GM12878 (cell line): ENCODE measurements at regions not wholly inside any gene's neighbourhood (a gene's known extent, or its start where the extent isn't known, plus 50 kb on each side); places are given as distances from the start of the nearest gene placed in this dataset.

Experiments
- ATAC-seq: fragments of 200-7000 bp; cut with Tn5 transposase; 3 replicates; pipeline ENCODE4 v1.9.1; 2020; ENCODE audit warnings: mild to moderate bottlenecking, moderate library complexity
- BruUV-seq: library from RNA; stranded (reverse); fragments of 400-500 nt; replicated peaks from 2 replicates; lab custom pipeline; 2021; lab: Mats Ljungman, UMichigan
- CTCF ChIA-PET: fragments of 300-600 bp; sonication (Branson Sonifier 250); formaldehyde crosslinking; extraction: SDS; loops from one replicate; lab custom pipeline; 2021; ENCODE audit warnings: inconsistent platforms; lab: Yijun Ruan, JAX
- POLR2A ChIA-PET: fragments of 350-600 bp; formaldehyde crosslinking; extraction: SDS; loops from one replicate; lab custom pipeline; 2021; ENCODE audit warnings: inconsistent platforms; lab: Charles Lee
- RAD21 ChIA-PET: fragments of 300-600 bp; sonication (Branson Sonifier 250); formaldehyde crosslinking; loops from one replicate; lab custom pipeline; 2023; ENCODE audit warnings: antibody characterized with exemption; ENCODE audit not compliant: unreplicated experiment; lab: Charles Lee
- SMC1A ChIA-PET: fragments of 300-600 bp; sonication (Branson Sonifier 250); formaldehyde crosslinking; loops from one replicate; lab custom pipeline; 2023; ENCODE audit not compliant: unreplicated experiment, uncharacterized antibody; lab: Charles Lee
- DNase-seq: peaks from one replicate; pipeline ENCODE4 v3.0.0-alpha.2; 2011; ENCODE audit warnings: low read depth, low spot score
- FAIRE-seq: peaks from 3 replicates; lab custom pipeline; 2011; peaks lifted over from hg19 to GRCh38; lab: Jason Lieb, UNC
- H2AFZ ChIP-seq: 2 replicates; pipeline ENCODE4 v1.6.0; 2011; ENCODE audit warnings: low read depth, low read length, control low read depth; ENCODE audit not compliant: control insufficient read depth
- H3K27ac ChIP-seq: 2 replicates; pipeline ENCODE4 v1.5.1; 2011; ENCODE audit warnings: control low read depth; ENCODE audit not compliant: control insufficient read depth, insufficient read depth
- H3K27me3 ChIP-seq, 2 experiments: replicated peaks in 1 of 2; 2 replicates each; pipeline versions ENCODE4 v1.6.0 to v1.6.1; 2011; ENCODE audit warnings: low read length in 1 of 2; ENCODE audit not compliant: control insufficient read depth in 2 of 2, insufficient read depth in 2 of 2
- H3K36me3 ChIP-seq, 2 experiments: 2 replicates each; pipeline ENCODE4 v1.5.1; 2011; ENCODE audit warnings: low read length in 1 of 2; ENCODE audit not compliant: control insufficient read depth in 2 of 2, insufficient read depth in 2 of 2
- H3K4me1 ChIP-seq: 2 replicates; pipeline ENCODE4 v1.6.1; 2011; ENCODE audit warnings: mild to moderate bottlenecking, low read length, moderate library complexity, mixed read lengths; ENCODE audit not compliant: control insufficient read depth, insufficient read depth
- H3K4me2 ChIP-seq: 2 replicates; pipeline ENCODE4 v1.6.0; 2011; ENCODE audit warnings: control low read depth; ENCODE audit not compliant: control insufficient read depth, insufficient read depth
- H3K4me3 ChIP-seq: fragments of 200-600 bp; sonication (generic); 2 replicates; pipeline ENCODE4 v1.5.1; 2016
- H3K79me2 ChIP-seq: 2 replicates; pipeline ENCODE4 v1.6.0; 2011; ENCODE audit warnings: low read length; ENCODE audit not compliant: control insufficient read depth, insufficient read depth
- H3K9ac ChIP-seq: 2 replicates; pipeline ENCODE4 v1.8.0; 2011; ENCODE audit warnings: low read length, control low read depth, mixed read lengths; ENCODE audit not compliant: control insufficient read depth, insufficient read depth
- H3K9me3 ChIP-seq: replicated peaks from 3 replicates; pipeline ENCODE4 v1.5.1; 2011; ENCODE audit warnings: mild to moderate bottlenecking, low read length; ENCODE audit not compliant: control insufficient read depth, insufficient read depth
- H4K20me1 ChIP-seq: 2 replicates; pipeline ENCODE4 v1.6.0; 2011; ENCODE audit not compliant: control insufficient read depth, insufficient read depth
- CHD1 ChIP-seq: IDR thresholded peaks from 2 replicates; pipeline ENCODE4 v1.6.1; 2012; ENCODE audit warnings: low read depth, low read length, improper control_type of control experiment
- EGR1 ChIP-seq, 2 experiments: IDR thresholded peaks; 1 replicate in 1 of 2; 2 replicates in 1 of 2; pipeline ENCODE4 v1.6.1; 2011 to 2012; ENCODE audit warnings: low read depth in 2 of 2, low read length in 2 of 2, borderline replicate concordance in 1 of 2, mild to moderate bottlenecking in 1 of 2, moderate library complexity in 1 of 2
- FOXM1 ChIP-seq: IDR thresholded peaks from 2 replicates; pipeline ENCODE4 v1.6.1; 2012; ENCODE audit warnings: low read depth, mild to moderate bottlenecking, inconsistent platforms, low read length, moderate library complexity
- IRF4 ChIP-seq: IDR thresholded peaks from 2 replicates; pipeline ENCODE4 v1.6.1; 2011; ENCODE audit warnings: low read depth, low read length
- MEF2A ChIP-seq: IDR thresholded peaks from 2 replicates; pipeline ENCODE4 v1.6.1; 2011; ENCODE audit warnings: low read depth, mild to moderate bottlenecking, low read length, moderate library complexity; ENCODE audit not compliant: insufficient read depth
- MEF2B ChIP-seq: fragments of 450-650 bp; IDR thresholded peaks from 2 replicates; pipeline ENCODE4 v1.6.1; 2018; ENCODE audit warnings: mild to moderate bottlenecking, moderate library complexity; ENCODE audit not compliant: partially characterized antibody, poor library complexity, severe bottlenecking
- NR2F1 ChIP-seq: fragments of 450-650 bp; conservative IDR thresholded peaks from 2 replicates; pipeline ENCODE4 v1.6.1; 2017; ENCODE audit warnings: mild to moderate bottlenecking
- PAX5 ChIP-seq: IDR thresholded peaks from 2 replicates; pipeline ENCODE4 v1.6.1; 2011; ENCODE audit warnings: low read depth, low read length, borderline replicate concordance
- PAX8 ChIP-seq: fragments of 450-650 bp; IDR thresholded peaks from 2 replicates; pipeline ENCODE4 v1.6.1; 2017; ENCODE audit warnings: mild to moderate bottlenecking, moderate library complexity
- RELA ChIP-seq: fragments of 450-650 bp; IDR thresholded peaks from 2 replicates; pipeline ENCODE4 v1.8.0; 2014; ENCODE audit warnings: borderline replicate concordance; ENCODE audit not compliant: partially characterized antibody
- SIN3A ChIP-seq: IDR thresholded peaks from 2 replicates; pipeline ENCODE4 v1.6.1; 2012; ENCODE audit warnings: low read depth, low read length, improper control_type of control experiment
- SPI1 ChIP-seq: IDR thresholded peaks from 2 replicates; pipeline ENCODE4 v1.6.1; 2011; ENCODE audit warnings: low read depth, mild to moderate bottlenecking, low read length, moderate library complexity, borderline replicate concordance; ENCODE audit not compliant: insufficient read depth
- SREBF1 ChIP-seq: IDR thresholded peaks from 2 replicates; pipeline ENCODE4 v1.6.1; 2012; ENCODE audit warnings: mild to moderate bottlenecking, low read length
- TARDBP ChIP-seq: IDR thresholded peaks from 2 replicates; pipeline ENCODE4 v1.6.1; 2016; ENCODE audit warnings: borderline replicate concordance
- YY1 ChIP-seq: IDR thresholded peaks from 2 replicates; pipeline ENCODE4 v1.6.1; 2011; ENCODE audit warnings: low read depth, mild to moderate bottlenecking, low read length
- in situ Hi-C: fragments of 300-500 bp; cut with MboI; formaldehyde crosslinking; loops from 9 replicates; pipeline ENCODE4 v1.14.3; 2018; ENCODE audit warnings: mixed read lengths
- intact Hi-C: fragments of 100-400 bp; cut with micrococcal nuclease; formaldehyde crosslinking; loops from one replicate; pipeline ENCODE4 v1.14.2; 2022; ENCODE audit not compliant: unreplicated experiment
- TF ChIP-seq, protein P1 (sequence below): IDR thresholded peaks from 2 replicates; pipeline ENCODE4 v1.6.1; 2012; ENCODE audit warnings: low read depth, low read length, improper control_type of control experiment
- TF ChIP-seq, protein P2 (sequence below): fragments of 450-650 bp; formaldehyde crosslinking; IDR thresholded peaks from 2 replicates; pipeline ENCODE4 v1.5.0; 2022; ENCODE audit warnings: mild to moderate bottlenecking, missing genetic modification characterization
- TF ChIP-seq, protein P3 (sequence below): fragments of 450-650 bp; IDR thresholded peaks from 2 replicates; pipeline ENCODE4 v1.6.1; 2017; ENCODE audit warnings: mild to moderate bottlenecking, moderate library complexity

DNA sequence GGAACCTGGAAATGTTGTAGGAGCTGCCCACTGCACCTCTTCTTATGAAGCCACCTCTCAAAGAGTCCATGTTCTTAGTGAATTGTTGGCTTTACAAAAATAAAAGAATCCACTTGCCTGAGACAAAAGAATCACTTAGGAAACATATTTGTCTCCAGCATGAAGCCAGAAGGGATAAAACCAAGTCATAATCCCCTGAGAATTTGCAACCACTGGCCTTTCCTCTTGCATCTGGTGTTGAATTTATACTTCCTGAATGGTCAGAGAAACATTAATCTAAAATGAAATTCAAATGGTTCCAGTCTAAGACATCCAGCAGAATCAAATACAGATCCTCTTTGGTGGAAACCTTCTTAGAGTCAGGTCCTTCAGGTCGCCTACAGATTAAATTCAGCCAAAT is 192.5 kb upstream of the ECI2 start (continued):
- TF ChIP-seq FOXM1: no peak
- TF ChIP-seq CHD1: no peak
- TF ChIP-seq, protein P1, sequence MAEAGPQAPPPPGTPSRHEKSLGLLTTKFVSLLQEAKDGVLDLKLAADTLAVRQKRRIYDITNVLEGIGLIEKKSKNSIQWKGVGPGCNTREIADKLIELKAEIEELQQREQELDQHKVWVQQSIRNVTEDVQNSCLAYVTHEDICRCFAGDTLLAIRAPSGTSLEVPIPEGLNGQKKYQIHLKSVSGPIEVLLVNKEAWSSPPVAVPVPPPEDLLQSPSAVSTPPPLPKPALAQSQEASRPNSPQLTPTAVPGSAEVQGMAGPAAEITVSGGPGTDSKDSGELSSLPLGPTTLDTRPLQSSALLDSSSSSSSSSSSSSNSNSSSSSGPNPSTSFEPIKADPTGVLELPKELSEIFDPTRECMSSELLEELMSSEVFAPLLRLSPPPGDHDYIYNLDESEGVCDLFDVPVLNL: no peak
- TF ChIP-seq SIN3A: no peak
- no peak for TF ChIP-seq MEF2B

DNA sequence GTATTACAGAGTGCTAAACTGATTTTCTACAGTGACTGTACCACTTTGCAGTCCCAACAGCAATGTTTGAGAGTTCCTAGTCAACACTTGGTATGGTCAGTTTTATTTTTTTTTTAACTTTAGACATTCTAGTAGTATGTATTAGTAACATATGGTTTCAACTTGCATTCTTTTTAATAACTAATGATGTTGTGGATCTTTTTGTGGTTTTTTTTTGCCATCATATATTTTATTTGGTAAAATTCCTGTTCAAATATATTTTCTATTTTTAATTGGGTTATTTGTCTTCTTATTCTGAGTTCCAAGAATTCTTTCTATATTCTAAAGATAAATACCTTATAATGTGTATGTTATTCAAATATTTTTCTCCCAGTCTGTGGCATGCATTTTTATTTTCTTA is 189.4 kb upstream of the ECI2 start:
- Histone ChIP-seq H2AFZ (no peak overlapping the region), H3K27me3 (no peaks in the 10 kb centered on the region), H3K9ac (no peak overlapping the region), H3K27ac (no peak overlapping the region), H3K4me1 (no peaks in the 10 kb centered on the region), H3K79me2 (no peaks in the 10 kb centered on the region), H3K9me3 (no peaks in the 10 kb centered on the region; the same call in 2 of the 3 replicates), H4K20me1 (no peaks in the 10 kb centered on the region), H3K36me3 (no peaks in the 10 kb centered on the region), H3K4me2 (no peak overlapping the region), H3K4me3 (no peak overlapping the region)
- no TSS peak for BruUV-seq
- intact Hi-C loops: no loop called here
- no peak for DNase-seq
- SMC1A ChIA-PET: no interaction called here
- CTCF ChIA-PET: no interaction called here
- in situ Hi-C loops: no loop called here
- POLR2A ChIA-PET: no interaction called here
- ATAC-seq: no peak
- RAD21 ChIA-PET: no interaction called here
- FAIRE-seq: no peak
- TF ChIP-seq PAX8 (no peak), SPI1 (no peak), IRF4 (no peak), RELA (no peak), TARDBP (no peak), SREBF1 (no peak), PAX5 (no peak), YY1 (no peak), MEF2A (no peak), EGR1 (IDR thresholded peaks at IDR 0.05; ENCODE audit: borderline replicate concordance in 1 of 2, low read depth in 2 of 2, low read length in 2 of 2) (no peak), NR2F1 (no peak)
- TF ChIP-seq, protein P2, sequence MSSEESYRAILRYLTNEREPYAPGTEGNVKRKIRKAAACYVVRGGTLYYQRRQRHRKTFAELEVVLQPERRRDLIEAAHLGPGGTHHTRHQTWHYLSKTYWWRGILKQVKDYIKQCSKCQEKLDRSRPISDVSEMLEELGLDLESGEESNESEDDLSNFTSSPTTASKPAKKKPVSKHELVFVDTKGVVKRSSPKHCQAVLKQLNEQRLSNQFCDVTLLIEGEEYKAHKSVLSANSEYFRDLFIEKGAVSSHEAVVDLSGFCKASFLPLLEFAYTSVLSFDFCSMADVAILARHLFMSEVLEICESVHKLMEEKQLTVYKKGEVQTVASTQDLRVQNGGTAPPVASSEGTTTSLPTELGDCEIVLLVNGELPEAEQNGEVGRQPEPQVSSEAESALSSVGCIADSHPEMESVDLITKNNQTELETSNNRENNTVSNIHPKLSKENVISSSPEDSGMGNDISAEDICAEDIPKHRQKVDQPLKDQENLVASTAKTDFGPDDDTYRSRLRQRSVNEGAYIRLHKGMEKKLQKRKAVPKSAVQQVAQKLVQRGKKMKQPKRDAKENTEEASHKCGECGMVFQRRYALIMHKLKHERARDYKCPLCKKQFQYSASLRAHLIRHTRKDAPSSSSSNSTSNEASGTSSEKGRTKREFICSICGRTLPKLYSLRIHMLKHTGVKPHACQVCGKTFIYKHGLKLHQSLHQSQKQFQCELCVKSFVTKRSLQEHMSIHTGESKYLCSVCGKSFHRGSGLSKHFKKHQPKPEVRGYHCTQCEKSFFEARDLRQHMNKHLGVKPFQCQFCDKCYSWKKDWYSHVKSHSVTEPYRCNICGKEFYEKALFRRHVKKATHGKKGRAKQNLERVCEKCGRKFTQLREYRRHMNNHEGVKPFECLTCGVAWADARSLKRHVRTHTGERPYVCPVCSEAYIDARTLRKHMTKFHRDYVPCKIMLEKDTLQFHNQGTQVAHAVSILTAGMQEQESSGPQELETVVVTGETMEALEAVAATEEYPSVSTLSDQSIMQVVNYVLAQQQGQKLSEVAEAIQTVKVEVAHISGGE (CRISPR knock-in tag): no peak
- TF ChIP-seq, protein P3, sequence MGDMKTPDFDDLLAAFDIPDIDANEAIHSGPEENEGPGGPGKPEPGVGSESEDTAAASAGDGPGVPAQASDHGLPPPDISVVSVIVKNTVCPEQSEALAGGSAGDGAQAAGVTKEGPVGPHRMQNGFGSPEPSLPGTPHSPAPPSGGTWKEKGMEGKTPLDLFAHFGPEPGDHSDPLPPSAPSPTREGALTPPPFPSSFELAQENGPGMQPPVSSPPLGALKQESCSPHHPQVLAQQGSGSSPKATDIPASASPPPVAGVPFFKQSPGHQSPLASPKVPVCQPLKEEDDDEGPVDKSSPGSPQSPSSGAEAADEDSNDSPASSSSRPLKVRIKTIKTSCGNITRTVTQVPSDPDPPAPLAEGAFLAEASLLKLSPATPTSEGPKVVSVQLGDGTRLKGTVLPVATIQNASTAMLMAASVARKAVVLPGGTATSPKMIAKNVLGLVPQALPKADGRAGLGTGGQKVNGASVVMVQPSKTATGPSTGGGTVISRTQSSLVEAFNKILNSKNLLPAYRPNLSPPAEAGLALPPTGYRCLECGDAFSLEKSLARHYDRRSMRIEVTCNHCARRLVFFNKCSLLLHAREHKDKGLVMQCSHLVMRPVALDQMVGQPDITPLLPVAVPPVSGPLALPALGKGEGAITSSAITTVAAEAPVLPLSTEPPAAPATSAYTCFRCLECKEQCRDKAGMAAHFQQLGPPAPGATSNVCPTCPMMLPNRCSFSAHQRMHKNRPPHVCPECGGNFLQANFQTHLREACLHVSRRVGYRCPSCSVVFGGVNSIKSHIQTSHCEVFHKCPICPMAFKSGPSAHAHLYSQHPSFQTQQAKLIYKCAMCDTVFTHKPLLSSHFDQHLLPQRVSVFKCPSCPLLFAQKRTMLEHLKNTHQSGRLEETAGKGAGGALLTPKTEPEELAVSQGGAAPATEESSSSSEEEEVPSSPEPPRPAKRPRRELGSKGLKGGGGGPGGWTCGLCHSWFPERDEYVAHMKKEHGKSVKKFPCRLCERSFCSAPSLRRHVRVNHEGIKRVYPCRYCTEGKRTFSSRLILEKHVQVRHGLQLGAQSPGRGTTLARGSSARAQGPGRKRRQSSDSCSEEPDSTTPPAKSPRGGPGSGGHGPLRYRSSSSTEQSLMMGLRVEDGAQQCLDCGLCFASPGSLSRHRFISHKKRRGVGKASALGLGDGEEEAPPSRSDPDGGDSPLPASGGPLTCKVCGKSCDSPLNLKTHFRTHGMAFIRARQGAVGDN: no peak
